ENCODE measurements at regions not wholly inside any gene's neighbourhood (a gene's known extent, or its start where the extent isn't known, plus 50 kb on each side); places are given as distances from the start of the nearest gene placed in this dataset.

GRCh38 chr15:69987492-69988489, 109.9 kb downstream of the TLE3 start:
- TF ChIP-seq EGR1 (IDR thresholded peaks at IDR 0.05) (no peak), TCF12 (IDR thresholded peaks at IDR 0.05; ENCODE audit: low read depth) (no peak), CREB1 (IDR thresholded peaks at IDR 0.05; ENCODE audit: low read depth) (no peak)

All from Ishikawa (cell line).